Endothelial cell of umbilical vein (primary cell): ENCODE measurements at regions not wholly inside any gene's neighbourhood (a gene's known extent, or its start where the extent isn't known, plus 50 kb on each side); places are given as distances from the start of the nearest gene placed in this dataset.

Experiments
- EZH2 ChIP-seq: IDR thresholded peaks from 2 replicates; pipeline ENCODE4 v1.6.1; 2012; ENCODE audit warnings: borderline replicate concordance, low read depth, mild to moderate bottlenecking, moderate library complexity, low read length, inconsistent platforms; ENCODE audit not compliant: severe bottlenecking
- JUN ChIP-seq: IDR thresholded peaks from 2 replicates; pipeline ENCODE4 v1.6.1; 2011; ENCODE audit warnings: borderline replicate concordance, low read depth; ENCODE audit not compliant: insufficient read length, insufficient read depth
- MYC ChIP-seq: IDR thresholded peaks from one replicate; pipeline ENCODE4 v1.6.1; 2011; ENCODE audit warnings: mild to moderate bottlenecking, low read depth, low read length
- POLR2A ChIP-seq: IDR thresholded peaks from 2 replicates; pipeline ENCODE4 v1.6.1; 2012; ENCODE audit warnings: low read depth, mild to moderate bottlenecking, control low read depth, low read length
- POLR2AphosphoS5 ChIP-seq: IDR thresholded peaks from 2 replicates; pipeline ENCODE4 v1.6.1; 2012; ENCODE audit warnings: low read depth, mild to moderate bottlenecking, control low read depth, low read length, moderate library complexity; ENCODE audit not compliant: insufficient read depth
- TF ChIP-seq, protein P1 (sequence below), 2 donors: IDR thresholded peaks; 1 replicate in 1 of 2; 2 replicates in 1 of 2; pipeline ENCODE4 v1.5.1; 2011; ENCODE audit warnings: low read length in 2 of 2, mild to moderate bottlenecking in 2 of 2, moderate library complexity in 2 of 2, control low read depth in 1 of 2, inconsistent platforms in 1 of 2, low read depth in 1 of 2; ENCODE audit not compliant: insufficient read depth in 1 of 2; ENCODE audit errors: extremely low read depth in 1 of 2

DNA sequence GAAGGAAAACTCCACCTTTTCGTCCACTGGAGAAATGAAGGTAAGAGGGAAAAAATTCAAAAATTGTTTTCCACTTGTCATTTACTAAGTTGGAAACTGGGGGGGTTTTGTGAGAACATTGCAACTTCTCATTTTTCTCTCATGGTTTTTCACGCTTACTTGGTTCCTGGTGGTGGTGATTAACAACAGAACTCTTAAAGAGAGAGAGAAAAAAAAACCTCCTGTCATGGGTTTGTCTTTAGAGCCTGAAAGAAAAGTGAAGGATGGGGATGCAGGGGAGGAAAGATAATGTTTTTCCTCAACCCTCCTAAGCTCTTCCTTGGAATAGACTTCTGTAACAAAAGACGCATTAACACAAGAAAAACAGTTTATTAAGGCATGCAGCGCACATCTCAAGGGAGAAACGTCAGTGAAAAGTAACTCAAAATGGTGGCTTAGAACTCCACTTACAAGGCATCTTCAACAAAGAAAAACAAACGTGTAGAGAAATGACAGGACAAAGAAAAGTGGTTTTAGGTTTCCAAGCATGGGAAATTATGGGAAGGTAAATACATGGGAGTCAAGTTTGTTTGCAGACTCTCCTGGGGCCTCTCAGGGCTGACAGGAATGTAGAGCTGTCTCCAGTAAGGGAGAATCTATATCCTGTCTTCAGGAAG is 81.9 kb upstream of the ATF7IP start:
- TF ChIP-seq POLR2A: no peak
- TF ChIP-seq, protein P1, sequence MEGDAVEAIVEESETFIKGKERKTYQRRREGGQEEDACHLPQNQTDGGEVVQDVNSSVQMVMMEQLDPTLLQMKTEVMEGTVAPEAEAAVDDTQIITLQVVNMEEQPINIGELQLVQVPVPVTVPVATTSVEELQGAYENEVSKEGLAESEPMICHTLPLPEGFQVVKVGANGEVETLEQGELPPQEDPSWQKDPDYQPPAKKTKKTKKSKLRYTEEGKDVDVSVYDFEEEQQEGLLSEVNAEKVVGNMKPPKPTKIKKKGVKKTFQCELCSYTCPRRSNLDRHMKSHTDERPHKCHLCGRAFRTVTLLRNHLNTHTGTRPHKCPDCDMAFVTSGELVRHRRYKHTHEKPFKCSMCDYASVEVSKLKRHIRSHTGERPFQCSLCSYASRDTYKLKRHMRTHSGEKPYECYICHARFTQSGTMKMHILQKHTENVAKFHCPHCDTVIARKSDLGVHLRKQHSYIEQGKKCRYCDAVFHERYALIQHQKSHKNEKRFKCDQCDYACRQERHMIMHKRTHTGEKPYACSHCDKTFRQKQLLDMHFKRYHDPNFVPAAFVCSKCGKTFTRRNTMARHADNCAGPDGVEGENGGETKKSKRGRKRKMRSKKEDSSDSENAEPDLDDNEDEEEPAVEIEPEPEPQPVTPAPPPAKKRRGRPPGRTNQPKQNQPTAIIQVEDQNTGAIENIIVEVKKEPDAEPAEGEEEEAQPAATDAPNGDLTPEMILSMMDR (IDR thresholded peaks at IDR 0.05; ENCODE audit: extremely low read depth in 1 of 2, insufficient read depth in 1 of 2, low read depth in 1 of 2, low read length in 2 of 2): no peak
- TF ChIP-seq EZH2: no peak
- no peak for TF ChIP-seq POLR2AphosphoS5
- TF ChIP-seq MYC: no peak
- no peak for TF ChIP-seq JUN
